Activated CD4-positive, alpha-beta T cell treated with anti-CD3 and anti-CD28 coated beads, Interleukin-2, amount 10 ng/mL, durations not matched to agents 24 days and 14 days (primary cell): ENCODE measurements at regions not wholly inside any gene's neighbourhood (a gene's known extent, or its start where the extent isn't known, plus 50 kb on each side); places are given as distances from the start of the nearest gene placed in this dataset.

Source experiments
- DNase-seq: peaks from one replicate; pipeline ENCODE4 v3.0.0; 2022
- H3K27ac Mint-ChIP-seq: one replicate; pipeline ENCODE4 v1.8.0; 2022; ENCODE audit warnings: mild to moderate bottlenecking, mixed read lengths
- H3K27me3 Mint-ChIP-seq: one replicate; pipeline ENCODE4 v1.8.0; 2022; ENCODE audit warnings: mixed read lengths
- H3K36me3 Mint-ChIP-seq: one replicate; pipeline ENCODE4 v1.8.0; 2022; ENCODE audit warnings: low read depth, mild to moderate bottlenecking, mixed read lengths
- H3K4me1 Mint-ChIP-seq: one replicate; pipeline ENCODE4 v1.8.0; 2021; ENCODE audit warnings: mixed read lengths
- H3K4me3 Mint-ChIP-seq: one replicate; pipeline ENCODE4 v1.8.0; 2022; ENCODE audit warnings: mild to moderate bottlenecking, moderate library complexity, mixed read lengths
- H3K9me3 Mint-ChIP-seq: one replicate; pipeline ENCODE4 v1.8.0; 2021; ENCODE audit warnings: mixed read lengths
- intact Hi-C: fragments of 100-400 bp; cut with micrococcal nuclease; formaldehyde crosslinking; loops from one replicate; pipeline ENCODE4 v1.15.1; 2023

- Mint-ChIP-seq H3K27ac (peak overlapping the region; percentile 21), H3K9me3 (no peaks in the 10 kb centered on the region), H3K27me3 (no peaks in the 10 kb centered on the region), H3K4me3 (no peak overlapping the region), H3K36me3 (peaks cover 4% of the 10 kb centered on the region), H3K4me1 (peaks cover 46% of the 10 kb centered on the region)
- intact Hi-C loops = no loop called here
- no peak for DNase-seq
Observed at GRCh38 chr6:14860774-14861173, 385.1 kb upstream of the JARID2 start.

- Mint-ChIP-seq H3K27ac (no peak overlapping the region), H3K4me1 (peaks cover 48% of the 10 kb centered on the region)
Observed at GRCh38 chr6:14861491-14861943, 384.4 kb upstream of the JARID2 start.

GRCh38 chr6:14862845-14863244 lies 383.0 kb upstream of the JARID2 start:
- H3K9me3 Mint-ChIP-seq = no peaks in the 10 kb centered on the region
- H3K4me1 Mint-ChIP-seq = peaks cover 38% of the 10 kb centered on the region
- H3K27ac Mint-ChIP-seq = no peak overlapping the region
- intact Hi-C loops = no loop called here
- no peak for DNase-seq
- no peak overlapping the region for H3K4me3 Mint-ChIP-seq
- H3K36me3 Mint-ChIP-seq = no peaks in the 10 kb centered on the region
- H3K27me3 Mint-ChIP-seq = no peaks in the 10 kb centered on the region

More at GRCh38 chr6:14861491-14861943, 384.4 kb upstream of the JARID2 start:
- H3K27me3 Mint-ChIP-seq = no peaks in the 10 kb centered on the region
- peaks cover 4% of the 10 kb centered on the region for H3K36me3 Mint-ChIP-seq
- DNase-seq = no peak
- no peak overlapping the region for H3K4me3 Mint-ChIP-seq
- intact Hi-C loops = no loop called here
- no peaks in the 10 kb centered on the region for H3K9me3 Mint-ChIP-seq

GRCh38 chr6:14863902-14864850 lies 381.7 kb upstream of the JARID2 start:
- peaks cover 28% of the 10 kb centered on the region for H3K4me1 Mint-ChIP-seq
- no peak overlapping the region for H3K4me3 Mint-ChIP-seq
- no peak overlapping the region for H3K27ac Mint-ChIP-seq
- no peak for DNase-seq
- H3K9me3 Mint-ChIP-seq = peaks cover 2% of the 10 kb centered on the region
- H3K36me3 Mint-ChIP-seq = no peaks in the 10 kb centered on the region
- intact Hi-C loops = no loop called here
- H3K27me3 Mint-ChIP-seq = no peaks in the 10 kb centered on the region

GRCh38 chr6:14865531-14866100 lies 380.3 kb upstream of the JARID2 start:
- DNase-seq = no peak
- Mint-ChIP-seq H3K27ac (peak overlapping the region; percentile 39), H3K4me3 (no peak overlapping the region), H3K36me3 (no peaks in the 10 kb centered on the region), H3K27me3 (no peaks in the 10 kb centered on the region), H3K4me1 (peaks cover 25% of the 10 kb centered on the region), H3K9me3 (peaks cover 4% of the 10 kb centered on the region)
- intact Hi-C loops = no loop called here

- Mint-ChIP-seq H3K9me3 (peaks cover 8% of the 10 kb centered on the region), H3K36me3 (no peaks in the 10 kb centered on the region), H3K27me3 (no peaks in the 10 kb centered on the region), H3K4me3 (no peak overlapping the region), H3K4me1 (peaks cover 24% of the 10 kb centered on the region), H3K27ac (peak overlapping the region; percentile 3)
- no peak for DNase-seq
- intact Hi-C loops = no loop called here
Observed at GRCh38 chr6:14867802-14868201, 378.1 kb upstream of the JARID2 start.

GRCh38 chr6:14871221-14871620 lies 374.6 kb upstream of the JARID2 start:
- no peak overlapping the region for H3K27ac Mint-ChIP-seq
- no peaks in the 10 kb centered on the region for H3K36me3 Mint-ChIP-seq
- no peaks in the 10 kb centered on the region for H3K27me3 Mint-ChIP-seq
- H3K4me1 Mint-ChIP-seq = peaks cover 41% of the 10 kb centered on the region
- DNase-seq = no peak
- peaks cover 12% of the 10 kb centered on the region for H3K9me3 Mint-ChIP-seq
- H3K4me3 Mint-ChIP-seq = no peak overlapping the region
- intact Hi-C loops = loop anchor here (10.0 kb wide), 2 partner anchors 326 to 596 kb away; no protein-coding TSS in a partner anchor

- Mint-ChIP-seq H3K36me3 (no peaks in the 10 kb centered on the region), H3K9me3 (peaks cover 12% of the 10 kb centered on the region), H3K27me3 (no peaks in the 10 kb centered on the region), H3K4me3 (peak overlapping the region; percentile 29), H3K27ac (peak overlapping the region; percentile 89), H3K4me1 (peaks cover 57% of the 10 kb centered on the region)
- DNase-seq = no peak
- intact Hi-C loops = loop anchor here (10.0 kb wide), 2 partner anchors 328 to 598 kb away; no protein-coding TSS in a partner anchor
Observed at GRCh38 chr6:14873101-14873500, 372.8 kb upstream of the JARID2 start.

- Mint-ChIP-seq H3K36me3 (no peaks in the 10 kb centered on the region), H3K27me3 (no peaks in the 10 kb centered on the region), H3K9me3 (peaks cover 12% of the 10 kb centered on the region), H3K4me1 (peaks cover 64% of the 10 kb centered on the region), H3K4me3 (no peak overlapping the region), H3K27ac (peak overlapping the region; percentile 97)
- intact Hi-C loops = loop anchor here (2.0 to 10.0 kb wide), 4 partner anchors 329 to 663 kb away; no protein-coding TSS in a partner anchor
- no peak for DNase-seq
Observed at GRCh38 chr6:14873781-14874441, 372.0 kb upstream of the JARID2 start.

GRCh38 chr6:14874975-14875480 lies 370.8 kb upstream of the JARID2 start:
- intact Hi-C loops = loop anchor here (1.0 to 10.0 kb wide), 17 partner anchors 17 to 752 kb away; no protein-coding TSS in a partner anchor
- H3K36me3 Mint-ChIP-seq = no peaks in the 10 kb centered on the region
- peak overlapping the region; percentile 64 for H3K4me3 Mint-ChIP-seq
- peaks cover 8% of the 10 kb centered on the region for H3K9me3 Mint-ChIP-seq
- no peaks in the 10 kb centered on the region for H3K27me3 Mint-ChIP-seq
- H3K4me1 Mint-ChIP-seq = peaks cover 63% of the 10 kb centered on the region
- peak overlapping the region; percentile 97 for H3K27ac Mint-ChIP-seq
- no peak for DNase-seq

GRCh38 chr6:14875481-14876063 lies 370.3 kb upstream of the JARID2 start:
- Mint-ChIP-seq H3K9me3 (peaks cover 8% of the 10 kb centered on the region), H3K4me1 (peaks cover 68% of the 10 kb centered on the region), H3K36me3 (no peaks in the 10 kb centered on the region), H3K4me3 (peak overlapping the region; percentile 64), H3K27me3 (no peaks in the 10 kb centered on the region), H3K27ac (peak overlapping the region; percentile 97)
- intact Hi-C loops = loop anchor here (1.0 to 10.0 kb wide), 18 partner anchors 17 to 752 kb away; no protein-coding TSS in a partner anchor
- DNase-seq = peak; percentile 74

- peaks cover 68% of the 10 kb centered on the region for H3K4me1 Mint-ChIP-seq
- peaks cover 4% of the 10 kb centered on the region for H3K9me3 Mint-ChIP-seq
- peak overlapping the region; percentile 97 for H3K27ac Mint-ChIP-seq
- H3K4me3 Mint-ChIP-seq = peak overlapping the region; percentile 79
- intact Hi-C loops = loop anchor here (1.0 to 10.0 kb wide), 10 partner anchors 216 to 750 kb away; no protein-coding TSS in a partner anchor
- H3K36me3 Mint-ChIP-seq = no peaks in the 10 kb centered on the region
- no peaks in the 10 kb centered on the region for H3K27me3 Mint-ChIP-seq
- DNase-seq = peak; percentile 81
Observed at GRCh38 chr6:14876778-14877613, 368.9 kb upstream of the JARID2 start.
